Superior temporal gyrus (tissue), 1 donor: ENCODE measurements at regions not wholly inside any gene's neighbourhood (a gene's known extent, or its start where the extent isn't known, plus 50 kb on each side); places are given as distances from the start of the nearest gene placed in this dataset.
"Not testable (repeated sequence)": the region's sequence is repeated elsewhere in the genome, so short reads cannot be mapped to it uniquely, and the experiment has no call there.

Experiments
- DNase-seq: peaks from one replicate; pipeline ENCODE4 v3.0.0-alpha.2; 2016; ENCODE audit errors: extremely low spot score

- DNase-seq: no peak
These were observed 446.3 kb downstream of the PREX1 start for GRCh38 chr20:48381353-48382120.

GRCh38 chr20:48380661-48381060, 447.1 kb downstream of the PREX1 start:
- no peak for DNase-seq

GRCh38 chr20:48378976-48379675, 448.7 kb downstream of the PREX1 start:
- no peak for DNase-seq

- no peak for DNase-seq
These were observed 449.9 kb downstream of the PREX1 start for GRCh38 chr20:48377940-48378339.

- DNase-seq: no peak
These were observed 452.0 kb downstream of the PREX1 start for GRCh38 chr20:48375804-48376203.

GRCh38 chr20:48374991-48375595, 452.7 kb downstream of the PREX1 start:
- no peak for DNase-seq

GRCh38 chr20:48374031-48374907, 453.5 kb downstream of the PREX1 start:
- not testable (repeated sequence) for DNase-seq

- no peak for DNase-seq
These were observed 454.3 kb downstream of the PREX1 start for GRCh38 chr20:48373555-48373934.

GRCh38 chr20:48372851-48373554, 454.8 kb downstream of the PREX1 start:
- not testable (repeated sequence) for DNase-seq

- DNase-seq: no peak
These were observed 456.6 kb downstream of the PREX1 start for GRCh38 chr20:48371211-48371610.

GRCh38 chr20:48368580-48369021, 459.2 kb downstream of the PREX1 start:
- not testable (repeated sequence) for DNase-seq

GRCh38 chr20:48367541-48368358, 460.0 kb downstream of the PREX1 start:
- DNase-seq: not testable (repeated sequence)

GRCh38 chr20:48366230-48366629, 461.6 kb downstream of the PREX1 start:
- DNase-seq: no peak

GRCh38 chr20:48364688-48365421, 462.9 kb downstream of the PREX1 start:
- no peak for DNase-seq

GRCh38 chr20:48364055-48364454, 463.7 kb downstream of the PREX1 start:
- DNase-seq: no peak

- DNase-seq: no peak
These were observed 467.3 kb downstream of the PREX1 start for GRCh38 chr20:48360342-48360975.

GRCh38 chr20:48359692-48360341, 468.0 kb downstream of the PREX1 start:
- no peak for DNase-seq

- DNase-seq: not testable (repeated sequence)
These were observed 468.8 kb downstream of the PREX1 start for GRCh38 chr20:48359055-48359390.
